ENCODE measurements at regions not wholly inside any gene's neighbourhood (a gene's known extent, or its start where the extent isn't known, plus 50 kb on each side); places are given as distances from the start of the nearest gene placed in this dataset.

DNA sequence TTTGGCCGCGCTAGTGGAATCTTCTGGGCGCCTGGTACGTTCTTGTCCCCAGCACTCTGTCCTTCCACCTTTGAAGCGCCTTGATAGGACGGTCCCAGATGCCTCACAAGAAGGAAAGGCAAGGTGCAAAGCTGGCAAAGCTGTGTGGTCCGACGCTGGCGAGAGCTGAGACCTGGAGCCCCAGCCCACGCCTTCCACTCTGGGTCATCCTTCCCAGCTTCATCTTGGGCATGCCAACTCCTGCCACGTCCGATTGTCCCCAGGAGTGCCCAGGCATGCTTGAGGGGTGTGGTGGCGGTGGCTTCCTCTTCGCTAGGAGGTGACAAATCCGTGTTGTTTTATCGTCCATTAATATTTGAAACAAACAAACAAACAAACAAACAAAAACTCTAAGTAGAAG lies 123.9 kb upstream of the DPYD start:
- ATAC-seq (ENCODE audit: insufficient number of reproducible peaks, low FRiP score, low read depth) (no peak), DNase-seq (ENCODE audit: low spot score) (no peak)
- no peaks in the 10 kb centered on the region for H3K9me3 ChIP-seq
- TF ChIP-seq, protein P1, sequence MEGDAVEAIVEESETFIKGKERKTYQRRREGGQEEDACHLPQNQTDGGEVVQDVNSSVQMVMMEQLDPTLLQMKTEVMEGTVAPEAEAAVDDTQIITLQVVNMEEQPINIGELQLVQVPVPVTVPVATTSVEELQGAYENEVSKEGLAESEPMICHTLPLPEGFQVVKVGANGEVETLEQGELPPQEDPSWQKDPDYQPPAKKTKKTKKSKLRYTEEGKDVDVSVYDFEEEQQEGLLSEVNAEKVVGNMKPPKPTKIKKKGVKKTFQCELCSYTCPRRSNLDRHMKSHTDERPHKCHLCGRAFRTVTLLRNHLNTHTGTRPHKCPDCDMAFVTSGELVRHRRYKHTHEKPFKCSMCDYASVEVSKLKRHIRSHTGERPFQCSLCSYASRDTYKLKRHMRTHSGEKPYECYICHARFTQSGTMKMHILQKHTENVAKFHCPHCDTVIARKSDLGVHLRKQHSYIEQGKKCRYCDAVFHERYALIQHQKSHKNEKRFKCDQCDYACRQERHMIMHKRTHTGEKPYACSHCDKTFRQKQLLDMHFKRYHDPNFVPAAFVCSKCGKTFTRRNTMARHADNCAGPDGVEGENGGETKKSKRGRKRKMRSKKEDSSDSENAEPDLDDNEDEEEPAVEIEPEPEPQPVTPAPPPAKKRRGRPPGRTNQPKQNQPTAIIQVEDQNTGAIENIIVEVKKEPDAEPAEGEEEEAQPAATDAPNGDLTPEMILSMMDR (IDR thresholded peaks at IDR 0.05) = no peak
- H3K4me3 ChIP-seq = peak overlapping the region; percentile 69
- H3K4me1 ChIP-seq (ENCODE audit: control insufficient read depth in 1 of 2, low read depth in 2 of 2) = peaks cover 14 to 15% of the 10 kb centered on the region in 2 donors
- no peak overlapping the region for H3K27ac ChIP-seq
- no peaks in the 10 kb centered on the region for H3K27me3 ChIP-seq (replicated peaks; ENCODE audit: insufficient read depth)
- no peaks in the 10 kb centered on the region for H3K36me3 ChIP-seq

DNA sequence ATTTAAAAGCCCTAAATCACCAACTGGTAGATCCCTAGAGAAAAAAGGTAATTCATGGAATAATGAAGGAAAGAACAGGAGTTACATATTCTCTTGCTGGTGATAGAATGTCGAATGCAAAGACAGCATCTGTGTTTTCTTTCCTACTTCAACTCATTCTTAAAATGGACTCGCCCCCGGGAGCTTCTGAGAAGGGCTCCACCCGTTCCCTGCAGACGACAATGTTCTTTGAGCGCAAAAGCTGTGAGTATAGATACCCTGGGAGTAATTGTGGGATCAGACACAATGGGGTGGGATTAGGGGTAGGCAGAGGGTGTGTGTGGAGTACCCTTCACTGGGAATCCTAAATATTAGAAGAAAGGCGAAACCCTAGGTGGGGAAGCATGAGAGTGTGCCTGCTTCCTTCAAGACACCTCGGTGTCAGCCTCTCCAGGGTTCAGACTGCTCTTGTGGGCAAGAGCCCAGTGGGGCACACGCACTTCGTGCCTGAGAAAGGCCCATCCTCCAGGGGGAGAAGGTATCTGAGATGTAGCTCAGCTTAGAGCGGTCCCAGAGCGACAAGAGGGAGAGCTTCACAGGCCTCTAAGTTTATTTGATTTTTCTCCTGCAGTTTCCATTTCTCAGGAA lies 123.3 kb upstream of the DPYD start:
- no peak overlapping the region for H3K4me3 ChIP-seq
- H3K27ac ChIP-seq = no peak overlapping the region
- H3K9me3 ChIP-seq = no peaks in the 10 kb centered on the region
- TF ChIP-seq, protein P1 (IDR thresholded peaks at IDR 0.05) = no peak
- H3K4me1 ChIP-seq (ENCODE audit: control insufficient read depth in 1 of 2, low read depth in 2 of 2) = peaks cover 14 to 15% of the 10 kb centered on the region in 2 donors
- no peaks in the 10 kb centered on the region for H3K36me3 ChIP-seq
- no peak for DNase-seq (ENCODE audit: low spot score)
- no peak for ATAC-seq (ENCODE audit: insufficient number of reproducible peaks, low FRiP score, low read depth)
- no peaks in the 10 kb centered on the region for H3K27me3 ChIP-seq (replicated peaks; ENCODE audit: insufficient read depth)

DNA sequence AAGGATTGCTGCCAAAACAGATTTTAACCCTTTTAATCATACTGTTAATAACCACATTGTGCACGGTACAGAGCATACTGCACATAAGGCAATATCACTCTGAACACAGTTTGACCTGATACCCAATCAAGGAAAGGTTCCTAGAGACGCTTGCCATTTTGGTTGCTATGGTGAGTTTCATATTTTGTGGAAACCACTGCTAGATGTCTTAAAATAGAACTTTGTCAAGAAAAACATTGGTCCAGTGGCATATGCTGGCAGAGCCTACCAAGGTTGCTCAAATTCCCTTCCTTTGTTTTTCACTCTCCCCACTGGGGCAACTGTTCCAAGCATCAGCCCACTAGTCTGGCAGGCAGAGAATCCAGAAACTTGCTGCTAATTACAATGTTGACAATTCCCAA lies 114.8 kb upstream of the DPYD start:
- TF ChIP-seq, protein P1 (IDR thresholded peaks at IDR 0.05) = no peak
- H3K36me3 ChIP-seq = no peaks in the 10 kb centered on the region
- H3K4me3 ChIP-seq = no peak overlapping the region
- DNase-seq (ENCODE audit: low spot score) (no peak), ATAC-seq (ENCODE audit: insufficient number of reproducible peaks, low FRiP score, low read depth) (no peak)
- H3K27me3 ChIP-seq (replicated peaks; ENCODE audit: insufficient read depth) = no peaks in the 10 kb centered on the region
- no peak overlapping the region for H3K27ac ChIP-seq
- no peaks in the 10 kb centered on the region for H3K9me3 ChIP-seq
- H3K4me1 ChIP-seq (ENCODE audit: control insufficient read depth in 1 of 2, low read depth in 2 of 2) = no peaks in the 10 kb centered on the region

DNA sequence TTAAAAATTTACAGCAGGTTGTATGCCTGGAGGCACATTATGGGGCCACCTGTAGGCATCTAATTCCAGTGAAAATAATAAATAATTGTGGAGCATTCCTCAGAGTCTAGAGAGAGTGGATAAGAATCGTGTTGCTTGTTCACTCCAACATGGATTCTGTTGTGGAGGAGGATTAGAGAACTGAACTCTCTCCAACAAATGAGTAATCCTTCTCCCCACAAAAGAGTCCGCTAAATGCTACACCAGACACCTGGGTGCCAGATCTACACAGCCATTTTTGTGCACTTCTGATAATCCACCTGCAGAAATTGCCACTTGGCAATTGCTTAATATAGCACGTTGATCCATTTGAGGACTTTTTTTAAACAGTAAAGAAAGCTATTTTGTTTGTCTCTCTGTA lies 113.7 kb upstream of the DPYD start:
- Histone ChIP-seq H3K9me3 (no peaks in the 10 kb centered on the region), H3K4me3 (no peak overlapping the region), H3K27me3 (replicated peaks; ENCODE audit: insufficient read depth) (no peaks in the 10 kb centered on the region), H3K27ac (no peak overlapping the region), H3K36me3 (no peaks in the 10 kb centered on the region), H3K4me1 (ENCODE audit: control insufficient read depth in 1 of 2, low read depth in 2 of 2) (no peaks in the 10 kb centered on the region)
- TF ChIP-seq, protein P1 (IDR thresholded peaks at IDR 0.05) = no peak
- no peak for ATAC-seq (ENCODE audit: insufficient number of reproducible peaks, low FRiP score, low read depth)
- DNase-seq (ENCODE audit: low spot score) = no peak

DNA sequence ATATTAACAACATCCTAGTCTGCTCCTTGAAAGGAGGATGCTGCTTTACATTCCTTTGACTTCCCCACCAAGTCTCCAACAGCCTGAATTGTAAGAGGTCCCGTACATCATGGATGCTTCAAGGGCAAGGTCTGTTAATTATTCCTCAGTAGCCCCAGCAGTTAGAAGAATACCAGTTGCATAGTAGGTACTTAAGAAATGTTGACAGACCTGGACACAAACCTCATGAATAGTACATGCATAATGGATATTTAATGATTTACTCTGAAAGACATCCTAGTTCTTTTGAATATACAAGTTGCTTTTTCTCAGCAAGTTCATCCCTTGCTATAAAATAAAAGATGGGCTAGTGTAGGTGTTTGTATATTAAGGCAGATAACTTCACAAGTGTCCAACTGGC lies 112.1 kb upstream of the DPYD start:
- no peaks in the 10 kb centered on the region for H3K9me3 ChIP-seq
- no peak for DNase-seq (ENCODE audit: low spot score)
- H3K27me3 ChIP-seq (replicated peaks; ENCODE audit: insufficient read depth) = no peaks in the 10 kb centered on the region
- H3K4me1 ChIP-seq (ENCODE audit: control insufficient read depth in 1 of 2, low read depth in 2 of 2) = no peaks in the 10 kb centered on the region
- ATAC-seq (ENCODE audit: insufficient number of reproducible peaks, low FRiP score, low read depth) = no peak
- no peak overlapping the region for H3K27ac ChIP-seq
- TF ChIP-seq, protein P1 (IDR thresholded peaks at IDR 0.05) = no peak
- H3K36me3 ChIP-seq = no peaks in the 10 kb centered on the region
- H3K4me3 ChIP-seq = no peak overlapping the region

Measured in thoracic aorta (tissue), 2 donors.